A172 (cell line): ENCODE measurements at regions not wholly inside any gene's neighbourhood (a gene's known extent, or its start where the extent isn't known, plus 50 kb on each side); places are given as distances from the start of the nearest gene placed in this dataset.
A peak's percentile ranks its signal among the peaks of the same experiment; 100 is the strongest.
"Not testable (repeated sequence)": the region's sequence is repeated elsewhere in the genome, so short reads cannot be mapped to it uniquely, and the experiment has no call there.

Experiments
- DNase-seq: peaks from one replicate; pipeline ENCODE4 v3.0.0-alpha.2; 2015; ENCODE audit warnings: low spot score

GRCh38 chr17:63250830-63251229 is 195.3 kb downstream of the CYB561 start:
- no peak for DNase-seq

- no peak for DNase-seq
Measured at GRCh38 chr17:63258785-63259184, 187.3 kb downstream of the CYB561 start.

GRCh38 chr17:63262751-63263476 is 183.2 kb downstream of the CYB561 start:
- DNase-seq, result no peak

DNA sequence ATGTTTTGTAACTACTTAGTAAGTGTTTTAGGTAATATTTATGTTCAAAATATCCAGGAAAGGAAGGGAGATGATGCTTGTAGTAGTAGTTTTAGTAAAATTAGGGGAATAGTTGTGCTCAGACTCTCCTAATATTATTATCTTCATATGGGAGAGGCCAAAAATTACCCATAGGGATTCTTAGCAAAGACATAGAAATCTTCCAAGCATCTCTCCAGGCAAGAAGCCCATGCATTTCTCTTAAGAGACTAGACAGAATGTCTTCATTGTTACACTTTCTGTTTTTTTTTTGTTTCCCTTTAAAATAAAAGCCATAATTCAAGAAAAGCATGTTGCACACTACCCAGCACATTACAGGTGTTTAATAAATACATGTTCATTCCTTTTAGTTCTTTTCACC is 180.6 kb downstream of the CYB561 start:
- no peak for DNase-seq

DNA sequence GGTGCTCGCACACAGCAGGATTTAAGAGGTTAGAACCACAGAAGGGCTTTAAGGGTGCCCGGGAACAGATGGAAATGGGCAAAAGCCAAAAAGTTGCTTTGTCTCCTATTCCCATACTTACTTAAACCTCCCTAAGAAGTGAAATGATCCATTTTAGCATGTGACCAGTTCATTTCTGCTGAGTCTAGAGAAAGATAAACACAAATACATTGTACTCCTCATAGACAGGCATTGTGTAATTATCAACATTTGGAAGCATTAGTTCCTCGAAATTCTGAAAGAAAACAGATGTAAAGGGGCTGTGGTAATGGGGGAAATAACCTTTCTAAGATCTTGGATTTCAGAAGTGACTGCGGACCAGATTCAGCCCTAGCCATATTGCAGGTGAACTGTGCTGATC is 178.3 kb downstream of the CYB561 start:
- no peak for DNase-seq

GRCh38 chr17:63268827-63269226 is 177.3 kb downstream of the CYB561 start:
- no peak for DNase-seq

DNA sequence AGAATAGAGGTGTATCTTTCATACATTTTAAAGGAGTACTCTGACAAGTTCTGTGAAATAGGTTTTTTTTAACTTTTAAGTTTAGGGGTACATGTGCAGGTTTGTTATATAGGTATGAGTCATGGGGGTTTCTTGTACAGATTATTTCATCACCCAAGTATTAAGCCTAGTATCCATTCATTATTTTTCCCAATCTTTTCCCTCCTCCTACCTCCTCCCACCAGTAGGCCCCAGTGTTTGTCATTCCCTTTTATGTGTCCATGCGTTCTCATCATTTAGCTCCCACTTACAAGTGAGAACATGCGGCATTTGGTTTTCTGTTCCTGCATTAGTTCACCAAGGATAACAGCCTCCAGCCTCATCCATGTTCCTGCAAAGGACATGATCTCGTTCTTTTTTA is 175.5 kb downstream of the CYB561 start:
- no peak for DNase-seq

GRCh38 chr17:63274146-63274545 is 172.0 kb downstream of the CYB561 start:
- DNase-seq, result peak; percentile 52

DNA sequence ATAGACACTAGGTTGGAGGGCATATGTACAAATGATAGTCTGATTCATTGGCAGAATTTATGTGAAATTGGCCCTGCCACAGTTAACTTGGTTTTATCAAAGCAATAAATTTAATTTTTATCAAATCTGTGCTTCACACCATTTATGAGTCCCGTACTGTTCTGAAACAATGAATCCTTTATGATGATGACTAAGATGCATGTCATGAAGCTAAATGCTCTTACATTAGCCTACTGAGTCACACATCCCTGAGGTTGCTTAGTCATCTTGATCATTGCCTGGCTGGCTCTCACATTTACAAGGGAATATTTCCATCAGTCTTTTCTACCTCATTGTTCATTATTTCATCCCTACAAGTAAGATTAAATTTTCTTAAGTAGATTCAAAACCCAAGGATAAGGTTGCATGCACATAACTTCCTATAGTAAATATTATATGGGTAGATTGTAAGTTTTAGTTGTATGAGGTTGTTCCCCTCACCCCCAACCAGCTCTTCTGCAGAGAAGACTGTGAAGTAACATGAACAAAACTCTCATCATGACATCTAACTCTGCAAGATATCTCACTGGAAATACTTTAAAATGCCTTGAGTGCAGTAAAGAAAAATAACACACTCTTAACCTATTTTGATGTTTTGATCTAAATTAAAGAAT is 170.7 kb downstream of the CYB561 start:
- DNase-seq, result peak; percentile 99

GRCh38 chr17:63275971-63276745 is 169.9 kb downstream of the CYB561 start:
- DNase-seq, result no peak

DNA sequence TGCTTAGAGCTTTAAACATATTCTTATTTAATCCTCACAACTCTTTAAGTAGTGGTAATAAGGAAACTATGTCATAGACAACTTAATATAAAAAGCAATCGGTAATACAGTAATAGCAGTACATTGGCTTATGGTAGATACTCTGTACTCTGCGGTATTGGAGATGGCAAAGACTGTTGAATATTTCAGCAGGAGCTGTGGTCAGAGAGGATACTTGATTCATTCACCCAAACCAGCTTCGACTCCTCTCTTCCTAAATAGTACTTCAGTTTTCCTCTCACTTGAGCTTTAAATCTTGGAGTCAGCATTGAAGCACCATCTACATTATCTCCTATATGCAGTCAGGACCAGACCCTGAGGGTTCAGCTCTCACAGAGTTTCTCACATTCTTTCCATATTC is 169.3 kb downstream of the CYB561 start:
- DNase-seq, result peak; percentile 37

GRCh38 chr17:63277629-63278028 is 168.5 kb downstream of the CYB561 start:
- DNase-seq, result no peak

GRCh38 chr17:63278728-63279442 is 167.2 kb downstream of the CYB561 start:
- no peak for DNase-seq

- peak; percentile 60 for DNase-seq
Measured at GRCh38 chr17:63279498-63280230, 166.4 kb downstream of the CYB561 start.

DNA sequence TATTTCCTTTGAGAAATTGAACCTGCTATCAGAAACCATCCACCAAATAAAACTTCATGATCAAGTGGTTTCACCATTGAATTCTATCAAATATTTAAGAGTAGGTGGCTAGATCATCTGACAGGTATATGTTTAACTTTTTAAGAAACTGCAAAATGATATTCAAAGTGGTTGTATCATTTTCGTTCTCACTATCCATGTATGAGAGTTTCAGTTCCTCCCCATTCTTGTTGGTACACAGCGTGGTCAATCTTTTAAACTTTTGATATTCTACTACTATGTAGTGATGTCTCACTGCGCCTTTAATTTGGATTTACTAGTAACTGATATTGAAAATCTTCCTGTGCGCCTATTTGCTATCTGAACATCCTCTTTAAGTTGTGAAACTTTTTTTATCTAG is 163.7 kb downstream of the CYB561 start:
- DNase-seq, result no peak

DNA sequence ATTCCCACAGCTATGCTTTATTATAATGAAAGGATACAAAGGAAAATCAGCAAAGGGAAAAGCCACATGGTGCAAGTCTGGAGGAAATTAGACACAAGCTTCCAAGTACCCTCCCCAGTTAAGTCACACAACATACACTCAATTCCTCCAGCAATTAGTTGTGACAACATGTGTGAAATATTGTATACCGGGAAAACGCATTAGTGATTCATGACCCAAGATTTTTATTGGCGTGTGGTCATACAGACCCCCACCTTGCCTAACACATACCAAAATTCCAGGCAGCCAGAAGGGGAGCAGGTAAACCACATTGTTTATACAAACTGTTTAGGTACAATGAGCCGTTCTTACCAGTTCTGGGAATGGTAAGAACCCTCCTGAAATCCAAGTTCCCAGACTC is 160.6 kb downstream of the CYB561 start:
- no peak for DNase-seq

DNA sequence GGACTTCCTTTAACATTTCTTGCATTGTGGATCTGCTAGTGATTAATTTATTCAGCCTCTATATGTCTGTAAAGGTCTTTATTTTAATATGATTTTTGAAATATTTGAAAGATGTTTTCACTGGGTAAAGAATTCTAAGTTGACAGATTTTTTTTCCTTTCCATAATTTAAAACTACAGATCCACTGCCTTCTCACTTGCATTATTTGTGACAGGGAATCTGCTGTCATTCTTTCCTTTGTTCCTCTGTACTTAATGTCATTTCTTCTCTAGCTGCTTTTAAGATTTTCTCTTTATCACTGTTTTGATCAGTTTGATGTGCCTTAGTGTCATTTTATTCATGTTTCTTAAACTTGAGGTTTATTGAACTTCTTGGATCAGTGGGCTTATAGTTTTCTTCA is 159.9 kb downstream of the CYB561 start:
- DNase-seq, result no peak

- DNase-seq, result not testable (repeated sequence)
Measured at GRCh38 chr17:63287006-63287405, 159.1 kb downstream of the CYB561 start.

DNA sequence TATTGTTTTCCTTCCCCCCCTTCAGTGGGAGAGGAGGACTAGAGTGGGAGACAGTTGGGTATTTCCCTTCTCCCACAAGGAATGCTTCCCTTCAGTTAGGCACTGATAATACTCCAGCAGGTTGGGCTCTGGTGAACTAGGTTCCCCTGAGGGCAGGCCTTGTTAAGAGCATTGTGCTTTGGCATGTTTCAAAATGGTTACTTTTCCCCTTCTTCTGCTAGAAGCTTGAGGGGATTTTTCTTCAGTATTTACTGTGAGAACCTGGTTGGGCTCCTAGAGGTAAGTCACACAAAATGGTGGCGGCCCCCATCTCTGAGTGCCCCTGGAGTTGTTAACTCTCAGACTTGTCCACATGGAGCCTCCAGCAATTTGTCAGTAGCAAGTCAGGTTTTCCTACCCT is 156.2 kb downstream of the CYB561 start:
- DNase-seq, result no peak

- DNase-seq, result no peak
Measured at GRCh38 chr17:63290351-63290750, 155.8 kb downstream of the CYB561 start.

DNA sequence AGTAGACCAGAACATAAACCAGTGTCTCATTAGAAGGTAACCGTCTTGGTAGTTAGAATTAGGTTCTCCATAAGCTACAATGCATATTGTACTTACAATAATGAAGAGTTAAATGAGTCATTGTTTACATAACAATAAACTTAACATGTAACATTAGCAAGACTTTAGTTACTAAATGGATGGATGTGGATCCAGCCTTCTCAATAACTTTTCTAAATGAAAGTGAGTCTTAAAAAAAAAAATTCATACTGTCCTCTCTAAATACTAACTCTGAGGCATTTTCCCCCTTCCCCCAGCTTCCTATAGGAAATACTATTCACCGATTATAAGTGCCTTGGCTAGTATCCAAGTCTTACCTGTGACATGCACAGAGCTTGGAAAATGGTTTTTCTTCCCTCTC is 155.3 kb downstream of the CYB561 start:
- DNase-seq, result no peak

GRCh38 chr17:63291258-63291657 is 154.8 kb downstream of the CYB561 start:
- no peak for DNase-seq
